Heart left ventricle (tissue), 16 donors: ENCODE measurements at regions not wholly inside any gene's neighbourhood (a gene's known extent, or its start where the extent isn't known, plus 50 kb on each side); places are given as distances from the start of the nearest gene placed in this dataset.

Experiments used
- ATAC-seq, 4 donors: fragments of 200-7000 bp; cut with Tn5 transposase; one replicate each; pipeline ENCODE4 v1.9.1; 2020 to 2022; ENCODE audit warnings: moderate library complexity in 4 of 4, mild to moderate bottlenecking in 3 of 4, moderate number of reproducible peaks in 1 of 4
- DNase-seq, 5 donors: peaks; one replicate each; pipeline ENCODE4 v3.0.0-alpha.2; 2020
- H3K27ac ChIP-seq, 12 donors: fragments of 200-600 bp; sonication (generic) in 4 of 12; one replicate each; pipeline versions ENCODE4 v1.5.0 to v1.8.0; 2016 to 2022; ENCODE audit warnings: mild to moderate bottlenecking in 2 of 12
- H3K27me3 ChIP-seq, 9 donors: fragments of 200-600 bp; sonication (generic) in 2 of 9; one replicate each; pipeline versions ENCODE4 v1.5.1 to v1.8.0; 2016 to 2022; ENCODE audit warnings: mild to moderate bottlenecking in 3 of 9
- H3K36me3 ChIP-seq, 9 donors: fragments of 200-600 bp; sonication (generic) in 2 of 9; one replicate each; pipeline versions ENCODE4 v1.5.0 to v1.8.0; 2018 to 2022; ENCODE audit warnings: mild to moderate bottlenecking in 2 of 9
- H3K4me1 ChIP-seq, 12 donors: fragments of 200-600 bp; sonication (generic) in 4 of 12; one replicate each; pipeline versions ENCODE4 v1.5.0 to v1.8.0; 2016 to 2022; ENCODE audit warnings: mild to moderate bottlenecking in 3 of 12
- H3K4me3 ChIP-seq, 12 donors: fragments of 200-600 bp; sonication (generic) in 4 of 12; one replicate each; pipeline versions ENCODE4 v1.5.0 to v1.8.0; 2017 to 2022; ENCODE audit warnings: mild to moderate bottlenecking in 9 of 12, moderate library complexity in 4 of 12
- H3K9me3 ChIP-seq, 12 donors: fragments of 200-600 bp; sonication (generic) in 4 of 12; one replicate each; pipeline versions ENCODE4 v1.5.0 to v1.8.0; 2016 to 2022; ENCODE audit warnings: mild to moderate bottlenecking in 1 of 12
- CTCF ChIP-seq, 12 donors: fragments of 200-600 bp; sonication (generic) in 4 of 12; IDR thresholded peaks; one replicate each; pipeline versions ENCODE4 v1.5.0 to v1.8.0; 2018 to 2022; ENCODE audit warnings: antibody characterized with exemption in 12 of 12, mild to moderate bottlenecking in 5 of 12
- POLR2A ChIP-seq, 2 donors: fragments of 450-650 bp; IDR thresholded peaks; one replicate each; pipeline ENCODE4 v1.6.1; 2017; ENCODE audit warnings: antibody characterized with exemption in 2 of 2, mild to moderate bottlenecking in 2 of 2, moderate library complexity in 2 of 2
- WGBS, 4 donors: extraction: QIAGEN DNeasy Blood & Tissue Kit in 2 of 4; methylation state at CpG; one replicate each; pipeline versions ENCODE4 v1.1.5 to v1.1.7; 2013 to 2018; 5-methylcytosine and 5-hydroxymethylcytosine counted together
- intact Hi-C, 10 donors: fragments of 100-400 bp; cut with DNase I; formaldehyde crosslinking; loops; one replicate each; pipeline versions ENCODE4 v1.11.1 to v1.14.2; 2022
- donor health status: ischemic (EF 13 %, LVEDD 7.1; RV severe dilation, severe dysfunction).
- donor health status: healthy with polysubstance abuse.
- donor health status: DM: no; HTN: yes; CAD: no.
- donor health status: DM: no; HTN: no; CAD: no.
- donor health status: ischemic (EF 25% LVEDD 6.9; RV normal size, moderate dysfunction).
- donor health status: ischemic (EF 25% LVEDD 5.7; RV mildly dilated, moderate dysfunction).
- donor health status: healthy.
- donor health status: DM: yes; HTN: yes; CAD: no.
- donor health status: ischemic (EF 35%, LVEDD 5.7; RV mildly dilated, moderate dysfunction).
- donor health status: nonischemic (EF 11% LVEDD 7.7; RV severe dilation, severe dysfunction).
- donor health status: DM: yes; HTN: yes; CAD: no.
- donor health status: PGD.
- donor health status: ischemic (EF 29% LVEDD 5.4; RV normal size, mild dysfunction).
- donor health status: nonischemic (EF 23%, LVEDD 6.1; RV moderate dilation, normal function).

GRCh38 chr11:123357353-123357989 is 72.6 kb upstream of the GRAMD1B start:
- ATAC-seq (no peak), DNase-seq (no peak)
- TF ChIP-seq POLR2A (IDR thresholded peaks at IDR 0.05) (no peak), CTCF (IDR thresholded peaks at IDR 0.05) (no peak)
- intact Hi-C loops, result loop anchor here in 5 of 10 donors (2.0 to 5.0 kb wide), 3 partner anchors 53 to 120 kb away; no protein-coding TSS in a partner anchor
- Histone ChIP-seq H3K36me3 (no peaks in the 10 kb centered on the region), H3K27me3 (peaks cover 0 to 38% (median 5%) of the 10 kb centered on the region in 9 donors), H3K9me3 (no peaks in the 10 kb centered on the region), H3K27ac (peak overlapping the region in 10 of 12 donors; percentile 52 to 83 (median 76)), H3K4me1 (peaks cover 0 to 21% (median 1%) of the 10 kb centered on the region in 12 donors), H3K4me3 (peak overlapping the region in 11 of 12 donors; percentile 34 to 69 (median 60))
- WGBS, 4 donors, result 55 to 62% (median 61%) methylated on average over 7 to 9 of the region's 9 CpGs

DNA sequence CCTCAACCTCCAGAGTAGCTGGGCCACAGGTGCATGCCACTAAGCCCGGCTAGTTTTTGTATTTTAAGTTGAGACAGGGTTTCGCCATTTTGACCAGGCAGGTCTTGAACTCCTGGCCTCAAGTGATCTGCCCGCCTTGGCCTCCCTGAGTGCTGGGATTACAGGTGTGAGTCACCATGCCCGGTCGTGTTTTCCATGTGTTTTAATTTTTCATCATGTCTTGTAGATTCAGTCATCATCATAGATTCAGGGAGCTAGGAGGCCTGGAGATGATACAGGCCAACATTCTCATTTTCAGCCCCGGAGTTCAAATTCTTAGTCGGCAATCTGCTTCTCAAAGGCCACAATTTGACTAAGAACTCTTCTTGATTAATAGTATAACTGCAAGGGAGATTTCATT is 73.5 kb upstream of the GRAMD1B start:
- DNase-seq (no peak), ATAC-seq (no peak)
- Histone ChIP-seq H3K4me1 (peaks cover 0 to 17% (median 0%) of the 10 kb centered on the region in 12 donors), H3K36me3 (no peaks in the 10 kb centered on the region), H3K4me3 (no peak overlapping the region), H3K9me3 (no peaks in the 10 kb centered on the region), H3K27ac (no peak overlapping the region), H3K27me3 (peaks cover 0 to 31% (median 5%) of the 10 kb centered on the region in 9 donors)
- TF ChIP-seq CTCF (IDR thresholded peaks at IDR 0.05) (no peak), POLR2A (IDR thresholded peaks at IDR 0.05) (no peak)
- intact Hi-C loops, result loop anchor here in 5 of 10 donors (2.0 to 5.0 kb wide), 3 partner anchors 52 to 121 kb away; no protein-coding TSS in a partner anchor
- 92 to 99% (median 97%) methylated on average over 7 of the region's 7 CpGs for WGBS, 4 donors

DNA sequence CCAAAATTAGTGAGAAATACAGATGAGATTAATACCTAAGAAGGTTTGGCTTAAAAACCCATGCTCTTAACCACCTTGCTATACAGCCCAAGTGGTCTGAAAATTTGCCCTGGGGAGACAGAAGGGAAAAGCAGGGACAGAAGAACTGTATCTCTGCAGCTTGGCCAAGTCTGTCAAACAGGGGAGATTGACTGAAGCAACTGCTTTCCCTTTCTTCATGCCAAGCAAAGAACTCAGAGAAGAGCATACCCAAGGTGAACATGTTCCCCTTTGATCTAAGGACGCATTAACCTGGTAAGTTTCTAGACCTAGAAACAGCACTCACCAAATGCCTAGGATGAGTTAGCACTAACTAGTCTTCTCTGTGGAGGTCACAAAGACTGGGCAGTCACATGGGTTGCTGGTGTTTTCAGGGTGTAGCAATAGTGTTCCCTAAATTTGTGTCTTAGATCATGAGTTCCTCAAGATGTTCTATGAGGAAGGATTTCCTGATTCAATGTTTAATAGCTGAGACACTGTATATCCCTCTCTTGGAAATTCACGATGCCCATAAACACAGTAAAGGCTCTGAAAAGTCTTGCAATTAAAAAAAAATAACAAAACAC is 75.6 kb upstream of the GRAMD1B start:
- WGBS, 4 donors, result 90 to 98% (median 96%) methylated on average over 2 of the region's 2 CpGs
- Histone ChIP-seq H3K4me1 (peaks cover 0 to 16% (median 0%) of the 10 kb centered on the region in 12 donors), H3K9me3 (no peaks in the 10 kb centered on the region), H3K4me3 (no peak overlapping the region), H3K36me3 (no peaks in the 10 kb centered on the region), H3K27me3 (peaks cover 0 to 26% (median 5%) of the 10 kb centered on the region in 9 donors), H3K27ac (no peak overlapping the region)
- DNase-seq (no peak), ATAC-seq (no peak)
- intact Hi-C loops, result no loop called here
- TF ChIP-seq CTCF (IDR thresholded peaks at IDR 0.05), result no peak
- TF ChIP-seq POLR2A (IDR thresholded peaks at IDR 0.05), result no peak

DNA sequence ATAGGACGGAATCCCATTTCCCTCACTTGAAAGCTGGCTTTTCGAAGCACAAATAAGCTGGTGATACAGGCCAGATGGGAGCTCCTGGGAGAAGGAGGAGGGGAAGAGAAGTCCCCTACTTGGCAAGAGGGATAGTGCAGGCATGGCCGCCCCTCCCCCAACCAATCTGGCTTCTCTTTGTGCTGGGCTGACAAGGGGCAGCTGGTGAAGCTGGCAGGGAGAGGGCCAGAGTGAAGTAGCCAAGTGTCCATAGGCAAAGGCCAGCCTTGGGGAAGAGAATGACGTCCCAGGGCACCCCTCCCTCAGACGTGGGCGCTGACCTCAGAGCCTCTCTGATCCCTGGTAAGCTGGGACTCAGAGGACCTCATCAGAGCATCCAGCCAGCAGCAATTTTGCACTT is 78.7 kb upstream of the GRAMD1B start:
- H3K4me1 ChIP-seq, result peaks cover 0 to 9% (median 0%) of the 10 kb centered on the region in 12 donors
- no peaks in the 10 kb centered on the region for H3K9me3 ChIP-seq
- DNase-seq (peak in 4 of 5 donors; percentile 45 to 64 (median 50)), ATAC-seq (peak in 3 of 4 donors; percentile 64 to 73 (median 65))
- TF ChIP-seq POLR2A (IDR thresholded peaks at IDR 0.05) (no peak), CTCF (IDR thresholded peaks at IDR 0.05) (no peak)
- no peak overlapping the region for H3K4me3 ChIP-seq
- intact Hi-C loops, result no loop called here
- peaks cover 0 to 2% (median 0%) of the 10 kb centered on the region in 9 donors for H3K27me3 ChIP-seq
- H3K36me3 ChIP-seq, result no peaks in the 10 kb centered on the region
- WGBS, 4 donors, result 41 to 58% (median 53%) methylated on average over 5 to 6 of the region's 6 CpGs
- H3K27ac ChIP-seq, result no peak overlapping the region
